ENCODE measurements at regions not wholly inside any gene's neighbourhood (a gene's known extent, or its start where the extent isn't known, plus 50 kb on each side); places are given as distances from the start of the nearest gene placed in this dataset.

- TF ChIP-seq SUZ12 (IDR thresholded peaks at IDR 0.05; ENCODE audit: extremely low read depth, insufficient read depth, insufficient read length) (no peak), YY1 (IDR thresholded peaks at IDR 0.05; ENCODE audit: insufficient read depth, insufficient read length) (no peak), ZNF274 (IDR thresholded peaks at IDR 0.05; ENCODE audit: low read depth, low read length) (no peak)
Observed at GRCh38 chr12:98372340-98373024, 142.9 kb upstream of the TMPO start.

Measured in NT2/D1 (cell line).